ENCODE measurements at regions not wholly inside any gene's neighbourhood (a gene's known extent, or its start where the extent isn't known, plus 50 kb on each side); places are given as distances from the start of the nearest gene placed in this dataset.
"Not testable (repeated sequence)": the region's sequence is repeated elsewhere in the genome, so short reads cannot be mapped to it uniquely, and the experiment has no call there.

DNA sequence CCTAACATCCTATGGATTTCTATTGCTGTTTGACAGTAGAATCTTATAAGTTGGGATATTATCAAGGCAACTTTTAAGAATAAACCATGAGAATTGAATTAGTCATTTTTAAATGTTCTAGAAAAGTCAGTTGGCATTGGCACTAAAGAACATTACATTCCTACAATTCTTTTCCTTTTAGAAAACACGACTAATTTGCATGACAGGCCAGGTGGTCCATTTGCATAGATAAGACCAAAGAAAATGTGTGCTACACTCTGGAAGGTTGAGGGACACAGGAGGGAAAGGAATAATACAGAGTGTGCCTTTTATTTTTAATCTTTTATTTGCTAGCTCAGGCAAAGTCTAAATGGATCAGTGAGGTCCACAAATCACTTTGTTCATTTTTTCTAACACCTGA, 962.3 kb downstream of the EPHA3 start:
- H3K27ac ChIP-seq (ENCODE audit: low read depth, low read length) = peak overlapping the region; percentile 90
- no peaks in the 10 kb centered on the region for H3K36me3 ChIP-seq (ENCODE audit: insufficient read depth, low read length)
- WGBS = 0% methylated on average over 1 of the region's 1 CpG
- H3K27me3 ChIP-seq (ENCODE audit: insufficient read depth, low read length) = no peaks in the 10 kb centered on the region
- peaks cover 31% of the 10 kb centered on the region for H3K4me1 ChIP-seq (ENCODE audit: insufficient read depth, low read length)
- peak overlapping the region; percentile 48; the same call in 1 of the 2 replicates for H3K9ac ChIP-seq (ENCODE audit: low read depth, low read length)
- H3K9me3 ChIP-seq (ENCODE audit: insufficient read depth, low read depth, low read length) = 0 out of 2 replicates have a peak, but pooled peaks cover 8% of the 10 kb centered on the region
- H3K4me3 ChIP-seq (ENCODE audit: low read length) = no peak overlapping the region

DNA sequence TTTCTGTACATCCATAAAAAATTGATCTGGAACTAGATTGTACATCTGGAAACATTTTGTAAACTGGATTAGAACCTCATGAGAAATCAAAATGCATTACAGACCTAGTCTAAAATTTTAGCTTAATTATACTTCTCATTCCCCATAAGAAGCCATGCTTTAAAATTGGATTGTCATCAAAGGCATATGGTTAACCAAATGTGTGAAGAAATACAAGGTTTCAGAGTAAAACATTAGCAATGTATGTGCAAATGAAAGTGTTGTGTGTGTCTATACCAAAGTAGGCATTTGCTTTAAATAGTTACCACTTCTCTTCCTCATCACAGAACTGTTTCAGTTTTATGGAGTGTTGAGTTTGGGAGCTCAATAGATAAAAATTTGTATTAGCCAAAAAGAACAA, 968.7 kb downstream of the EPHA3 start:
- Histone ChIP-seq H3K4me1 (ENCODE audit: insufficient read depth, low read length) (peaks cover 9% of the 10 kb centered on the region), H3K27ac (ENCODE audit: low read depth, low read length) (no peak overlapping the region), H3K36me3 (ENCODE audit: insufficient read depth, low read length) (no peaks in the 10 kb centered on the region), H3K4me3 (ENCODE audit: low read length) (no peak overlapping the region), H3K9me3 (ENCODE audit: insufficient read depth, low read depth, low read length) (0 out of 2 replicates have a peak, but pooled peaks cover 8% of the 10 kb centered on the region), H3K27me3 (ENCODE audit: insufficient read depth, low read length) (no peaks in the 10 kb centered on the region), H3K9ac (ENCODE audit: low read depth, low read length) (no peak overlapping the region)

DNA sequence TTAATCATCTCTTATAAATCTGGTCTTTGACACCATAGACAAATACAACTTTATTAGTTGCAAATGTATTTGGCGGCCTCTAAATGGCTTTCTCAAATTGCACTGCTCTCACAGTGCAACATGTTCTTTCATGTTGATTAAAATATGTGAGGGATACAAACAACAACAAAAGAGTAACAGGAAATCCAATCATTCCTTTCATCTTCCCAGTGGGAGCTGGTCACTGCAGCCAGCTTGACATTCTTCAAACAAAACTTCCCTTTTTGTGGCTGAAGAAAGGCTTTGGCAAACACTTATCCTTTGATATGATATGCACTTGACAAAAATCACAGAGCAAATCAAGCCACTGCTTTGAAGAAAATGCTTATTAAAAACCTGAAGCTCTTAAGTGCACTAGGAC, 973.6 kb downstream of the EPHA3 start:
- H3K4me3 ChIP-seq (ENCODE audit: low read length) = no peak overlapping the region
- peaks cover 27% of the 10 kb centered on the region for H3K4me1 ChIP-seq (ENCODE audit: insufficient read depth, low read length)
- no peaks in the 10 kb centered on the region for H3K27me3 ChIP-seq (ENCODE audit: insufficient read depth, low read length)
- H3K36me3 ChIP-seq (ENCODE audit: insufficient read depth, low read length) = no peaks in the 10 kb centered on the region
- peak overlapping the region; percentile 57; the same call in 1 of the 2 replicates for H3K27ac ChIP-seq (ENCODE audit: low read depth, low read length)
- 0% methylated on average over 1 of the region's 1 CpG for WGBS
- H3K9me3 ChIP-seq (ENCODE audit: insufficient read depth, low read depth, low read length) = no peaks in the 10 kb centered on the region
- no peak overlapping the region for H3K9ac ChIP-seq (ENCODE audit: low read depth, low read length)

DNA sequence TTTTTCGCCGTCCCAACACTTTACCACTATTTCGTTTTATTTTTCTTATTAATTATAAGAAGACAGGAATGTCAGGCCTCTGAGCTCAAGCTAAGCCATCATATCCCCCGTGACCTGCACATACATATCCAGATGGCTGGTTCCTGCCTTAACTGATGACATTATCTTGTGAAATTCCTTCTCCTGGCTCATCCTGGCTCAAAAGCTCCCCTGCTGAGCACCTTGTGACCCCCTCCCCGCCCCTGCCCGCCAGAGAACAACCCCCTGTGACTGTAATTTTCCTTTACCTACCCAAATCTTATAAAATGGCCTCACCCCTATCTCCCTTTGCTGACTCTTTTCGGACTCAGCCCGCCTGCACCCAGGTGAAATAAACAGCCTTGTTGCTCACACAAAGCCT, 978.9 kb downstream of the EPHA3 start:
- H3K27ac ChIP-seq (ENCODE audit: low read depth, low read length); H3K4me3 ChIP-seq (ENCODE audit: low read length); H3K36me3 ChIP-seq (ENCODE audit: insufficient read depth, low read length); H3K27me3 ChIP-seq (ENCODE audit: insufficient read depth, low read length); H3K9ac ChIP-seq (ENCODE audit: low read depth, low read length); H3K9me3 ChIP-seq (ENCODE audit: insufficient read depth, low read depth, low read length): not testable (repeated sequence)
- 32% methylated on average over 8 of the region's 8 CpGs for WGBS
- peaks cover 26% of the 10 kb centered on the region for H3K4me1 ChIP-seq (ENCODE audit: insufficient read depth, low read length)

DNA sequence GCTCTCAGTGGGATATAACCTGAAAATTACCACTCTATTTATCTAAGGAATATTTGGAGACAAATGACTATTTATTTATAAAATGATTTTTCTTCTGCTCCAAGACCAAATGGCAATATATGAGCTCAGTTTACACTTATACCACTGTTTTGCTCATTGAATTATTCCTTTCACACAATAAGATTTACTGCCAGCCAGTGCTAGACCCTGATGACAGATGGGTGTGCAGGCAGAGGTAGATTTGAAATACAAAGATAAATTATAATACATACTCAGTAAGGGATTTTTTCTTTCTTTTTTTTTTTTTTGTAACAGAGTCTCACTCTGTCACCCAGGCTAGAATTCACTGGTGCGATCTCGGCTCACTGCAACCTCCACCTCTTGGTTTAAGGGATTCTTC, 980.3 kb downstream of the EPHA3 start:
- Histone ChIP-seq H3K27me3 (ENCODE audit: insufficient read depth, low read length) (no peaks in the 10 kb centered on the region), H3K27ac (ENCODE audit: low read depth, low read length) (no peak overlapping the region), H3K9ac (ENCODE audit: low read depth, low read length) (no peak overlapping the region), H3K4me1 (ENCODE audit: insufficient read depth, low read length) (peaks cover 12% of the 10 kb centered on the region), H3K4me3 (ENCODE audit: low read length) (no peak overlapping the region), H3K36me3 (ENCODE audit: insufficient read depth, low read length) (peaks cover 3% of the 10 kb centered on the region; the same call in 1 of the 2 replicates), H3K9me3 (ENCODE audit: insufficient read depth, low read depth, low read length) (no peaks in the 10 kb centered on the region)
- 92% methylated on average over 2 of the region's 2 CpGs for WGBS

DNA sequence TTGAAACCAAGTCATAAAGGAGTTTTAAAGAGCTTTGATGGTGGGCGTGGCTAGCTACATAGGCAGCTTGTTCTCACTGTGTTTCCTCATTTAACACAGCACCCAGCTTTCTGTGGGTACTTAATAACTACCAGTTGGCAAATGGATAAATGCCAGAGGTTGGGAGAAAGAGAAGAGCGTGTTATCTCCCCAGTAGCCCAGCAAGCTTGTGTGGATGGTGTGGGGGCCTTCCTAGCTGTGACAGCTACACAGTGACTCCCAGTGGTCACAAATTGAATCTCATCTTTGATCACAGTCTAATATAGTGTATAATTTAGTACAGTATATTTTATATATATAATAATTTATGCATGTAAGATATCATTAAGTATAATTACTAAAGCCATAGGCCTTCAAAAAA, 984.1 kb downstream of the EPHA3 start:
- H3K4me1 ChIP-seq (ENCODE audit: insufficient read depth, low read length) = peaks cover 7% of the 10 kb centered on the region; the same call in 1 of the 2 replicates
- no peaks in the 10 kb centered on the region for H3K27me3 ChIP-seq (ENCODE audit: insufficient read depth, low read length)
- no peak overlapping the region for H3K4me3 ChIP-seq (ENCODE audit: low read length)
- no peak overlapping the region for H3K27ac ChIP-seq (ENCODE audit: low read depth, low read length)
- no peaks in the 10 kb centered on the region for H3K9me3 ChIP-seq (ENCODE audit: insufficient read depth, low read depth, low read length)
- H3K9ac ChIP-seq (ENCODE audit: low read depth, low read length) = no peak overlapping the region
- H3K36me3 ChIP-seq (ENCODE audit: insufficient read depth, low read length) = peaks cover 3% of the 10 kb centered on the region; the same call in 1 of the 2 replicates
- 56% methylated on average over 2 of the region's 2 CpGs for WGBS

DNA sequence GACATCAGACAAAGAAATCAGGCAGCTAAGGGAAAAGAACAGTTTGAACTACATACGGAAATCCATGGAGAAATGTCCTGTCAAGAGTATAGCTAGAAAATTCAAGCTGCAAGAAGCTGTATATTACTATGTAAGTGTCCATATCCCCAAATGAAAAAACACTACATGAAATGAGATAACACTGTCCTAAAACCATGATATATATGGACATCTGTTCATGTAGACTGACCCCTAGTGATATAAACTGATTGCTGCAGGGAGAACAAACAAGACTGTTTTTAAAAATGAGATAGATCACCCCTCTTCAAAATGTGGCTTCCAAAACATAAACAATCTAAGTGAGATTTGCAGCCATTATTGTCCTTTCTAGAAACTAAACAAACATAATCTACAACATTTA, 985.6 kb downstream of the EPHA3 start:
- H3K9me3 ChIP-seq (ENCODE audit: insufficient read depth, low read depth, low read length) = no peaks in the 10 kb centered on the region
- H3K9ac ChIP-seq (ENCODE audit: low read depth, low read length) = no peak overlapping the region
- H3K4me1 ChIP-seq (ENCODE audit: insufficient read depth, low read length) = no peaks in the 10 kb centered on the region
- no peaks in the 10 kb centered on the region for H3K27me3 ChIP-seq (ENCODE audit: insufficient read depth, low read length)
- no peak overlapping the region for H3K4me3 ChIP-seq (ENCODE audit: low read length)
- no peaks in the 10 kb centered on the region for H3K36me3 ChIP-seq (ENCODE audit: insufficient read depth, low read length)
- 86% methylated on average over 1 of the region's 1 CpG for WGBS
- H3K27ac ChIP-seq (ENCODE audit: low read depth, low read length) = no peak overlapping the region

DNA sequence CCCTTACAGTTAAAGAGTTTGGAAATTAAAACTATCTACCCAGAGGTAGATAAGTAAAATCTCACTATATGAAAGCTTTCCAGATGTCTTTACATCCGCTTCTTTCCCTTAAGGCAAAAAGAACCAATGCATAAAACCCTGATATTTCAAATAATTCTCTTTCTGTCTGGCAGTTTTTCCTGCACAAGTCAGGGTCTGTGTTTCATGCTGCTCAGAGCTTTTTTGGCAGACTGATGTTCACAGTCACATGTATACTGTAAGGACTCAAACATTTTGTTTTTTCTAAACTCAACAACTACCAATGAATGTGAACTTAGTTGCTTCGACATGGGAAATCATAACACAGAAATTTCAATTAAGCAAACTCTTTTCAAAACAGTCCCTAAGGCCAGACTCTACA, 988.4 kb downstream of the EPHA3 start:
- WGBS = 93% methylated on average over 2 of the region's 2 CpGs
- no peak overlapping the region for H3K4me3 ChIP-seq (ENCODE audit: low read length)
- no peaks in the 10 kb centered on the region for H3K36me3 ChIP-seq (ENCODE audit: insufficient read depth, low read length)
- H3K9ac ChIP-seq (ENCODE audit: low read depth, low read length) = no peak overlapping the region
- no peaks in the 10 kb centered on the region for H3K27me3 ChIP-seq (ENCODE audit: insufficient read depth, low read length)
- no peaks in the 10 kb centered on the region for H3K9me3 ChIP-seq (ENCODE audit: insufficient read depth, low read depth, low read length)
- H3K27ac ChIP-seq (ENCODE audit: low read depth, low read length) = no peak overlapping the region
- no peaks in the 10 kb centered on the region for H3K4me1 ChIP-seq (ENCODE audit: insufficient read depth, low read length)

DNA sequence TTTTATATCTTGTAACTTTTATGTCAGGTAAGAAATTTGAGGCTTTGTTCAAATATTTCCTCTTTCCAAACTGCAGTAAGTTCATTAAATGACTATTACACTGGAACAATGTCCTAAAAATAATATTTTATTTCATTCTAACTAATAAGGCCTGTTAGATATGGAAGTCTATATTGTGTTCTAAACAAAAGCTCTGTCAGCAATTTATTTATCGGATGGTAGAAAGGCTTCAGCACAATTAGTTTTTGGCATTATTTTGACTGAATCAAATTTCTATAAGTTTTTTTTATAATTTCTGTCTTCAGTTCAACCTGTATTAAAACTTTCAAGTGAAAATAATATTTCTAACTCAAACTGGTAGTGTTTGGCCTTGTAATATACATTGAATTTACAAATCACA, 992.1 kb downstream of the EPHA3 start:
- Histone ChIP-seq H3K27me3 (ENCODE audit: insufficient read depth, low read length) (no peaks in the 10 kb centered on the region), H3K9me3 (ENCODE audit: insufficient read depth, low read depth, low read length) (no peaks in the 10 kb centered on the region), H3K4me1 (ENCODE audit: insufficient read depth, low read length) (no peaks in the 10 kb centered on the region), H3K27ac (ENCODE audit: low read depth, low read length) (no peak overlapping the region), H3K4me3 (ENCODE audit: low read length) (no peak overlapping the region), H3K36me3 (ENCODE audit: insufficient read depth, low read length) (no peaks in the 10 kb centered on the region), H3K9ac (ENCODE audit: low read depth, low read length) (no peak overlapping the region)
- WGBS = no CpG with 5 or more reads among the region's 1 CpG

DNA sequence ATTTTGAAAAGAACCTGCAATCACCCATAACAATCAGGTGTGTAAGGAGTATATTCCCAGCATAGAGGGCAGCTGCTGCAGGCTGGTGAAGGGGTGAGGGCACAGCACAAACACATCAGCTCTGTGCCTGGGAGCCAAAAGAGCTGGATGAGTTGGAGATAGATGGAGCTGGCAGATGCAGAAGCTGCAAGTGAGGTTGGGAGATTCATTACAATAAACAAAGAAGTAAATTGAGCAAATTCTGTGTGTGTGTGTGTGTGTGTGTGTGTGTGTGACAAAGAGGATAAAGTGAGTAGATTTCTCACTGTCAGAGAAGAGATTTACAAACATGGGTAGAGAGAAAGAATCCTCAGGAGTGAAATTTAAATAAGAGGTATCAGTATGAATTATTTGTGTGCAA, 994.7 kb downstream of the EPHA3 start:
- no peak overlapping the region for H3K4me3 ChIP-seq (ENCODE audit: low read length)
- H3K27me3 ChIP-seq (ENCODE audit: insufficient read depth, low read length) = no peaks in the 10 kb centered on the region
- H3K9ac ChIP-seq (ENCODE audit: low read depth, low read length) = no peak overlapping the region
- no peaks in the 10 kb centered on the region for H3K4me1 ChIP-seq (ENCODE audit: insufficient read depth, low read length)
- no peaks in the 10 kb centered on the region for H3K36me3 ChIP-seq (ENCODE audit: insufficient read depth, low read length)
- no peaks in the 10 kb centered on the region for H3K9me3 ChIP-seq (ENCODE audit: insufficient read depth, low read depth, low read length)
- H3K27ac ChIP-seq (ENCODE audit: low read depth, low read length) = no peak overlapping the region

DNA sequence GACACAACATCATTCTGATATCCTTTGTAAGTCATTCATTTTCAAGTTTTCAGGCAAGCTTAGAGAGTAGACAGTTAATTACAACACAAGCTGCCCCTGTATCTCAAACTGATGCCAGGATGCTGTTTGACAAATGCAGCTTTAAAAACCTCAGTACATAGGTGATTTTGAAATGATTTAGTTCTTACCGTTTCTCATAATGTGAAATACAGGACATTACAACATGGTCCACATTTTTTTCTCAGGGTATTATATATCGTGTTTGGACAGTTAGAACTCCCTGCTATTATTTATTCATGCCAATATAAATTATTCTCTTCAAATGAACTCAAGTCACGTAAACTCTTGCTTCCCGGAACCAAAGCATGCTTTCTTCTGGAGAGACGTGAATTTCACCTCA, 1013.9 kb downstream of the EPHA3 start:
- Histone ChIP-seq H3K27me3 (ENCODE audit: insufficient read depth, low read length) (no peaks in the 10 kb centered on the region), H3K36me3 (ENCODE audit: insufficient read depth, low read length) (no peaks in the 10 kb centered on the region), H3K4me3 (ENCODE audit: low read length) (no peak overlapping the region), H3K9me3 (ENCODE audit: insufficient read depth, low read depth, low read length) (peaks cover 10% of the 10 kb centered on the region; the same call in 1 of the 2 replicates), H3K4me1 (ENCODE audit: insufficient read depth, low read length) (no peaks in the 10 kb centered on the region), H3K9ac (ENCODE audit: low read depth, low read length) (no peak overlapping the region), H3K27ac (ENCODE audit: low read depth, low read length) (no peak overlapping the region)
- WGBS = 93% methylated on average over 5 of the region's 5 CpGs

DNA sequence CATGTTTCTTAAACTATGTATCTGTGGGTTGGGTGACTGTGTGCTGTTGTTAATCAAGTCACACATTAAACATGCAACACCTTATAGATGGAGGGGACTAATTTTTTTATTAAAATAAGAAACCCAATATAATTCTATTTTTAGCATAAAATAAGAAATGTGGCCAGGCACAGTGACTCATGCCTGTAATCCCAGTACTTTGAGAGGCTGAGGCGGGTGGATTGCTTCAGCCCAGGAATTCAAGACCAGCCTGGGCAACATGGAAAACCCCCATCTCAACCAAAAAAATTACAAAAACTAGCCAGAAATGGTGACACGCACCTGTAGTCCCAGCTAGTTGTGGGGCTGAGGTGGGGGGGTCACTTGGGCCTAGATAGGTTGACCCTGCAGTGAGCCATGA, 1021.0 kb downstream of the EPHA3 start:
- WGBS = 90% methylated on average over 2 of the region's 2 CpGs
- Histone ChIP-seq H3K9ac (ENCODE audit: low read depth, low read length) (no peak overlapping the region), H3K36me3 (ENCODE audit: insufficient read depth, low read length) (no peaks in the 10 kb centered on the region), H3K27ac (ENCODE audit: low read depth, low read length) (no peak overlapping the region), H3K4me1 (ENCODE audit: insufficient read depth, low read length) (no peaks in the 10 kb centered on the region), H3K27me3 (ENCODE audit: insufficient read depth, low read length) (no peaks in the 10 kb centered on the region), H3K4me3 (ENCODE audit: low read length) (no peak overlapping the region), H3K9me3 (ENCODE audit: insufficient read depth, low read depth, low read length) (peaks cover 4% of the 10 kb centered on the region; the same call in 1 of the 2 replicates)

Measured in HUES64 (cell line).